ENCODE measurements at regions not wholly inside any gene's neighbourhood (a gene's known extent, or its start where the extent isn't known, plus 50 kb on each side); places are given as distances from the start of the nearest gene placed in this dataset.

DNA sequence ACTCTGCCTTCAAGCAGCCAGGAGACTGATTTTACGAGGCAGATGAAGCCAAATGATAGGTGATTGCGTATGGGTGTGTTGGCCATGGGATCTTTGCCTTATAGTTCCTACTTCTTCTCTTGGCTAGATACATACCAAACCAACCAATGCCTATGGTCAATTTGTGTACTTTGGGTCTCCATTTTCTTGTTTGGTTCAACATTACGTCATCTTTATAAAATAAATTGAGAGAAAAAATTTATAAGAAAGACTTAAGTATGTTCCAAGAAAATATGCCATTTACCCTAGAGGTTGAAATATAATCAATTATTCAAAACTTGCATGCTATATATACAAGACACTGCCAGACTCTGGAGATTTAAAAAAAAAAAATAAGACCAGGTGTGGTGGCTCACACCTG lies 150.9 kb downstream of the SP3 start:
- Histone ChIP-seq H3K27ac (no peak overlapping the region), H3K9me3 (no peaks in the 10 kb centered on the region), H3K36me3 (no peaks in the 10 kb centered on the region), H3K27me3 (no peaks in the 10 kb centered on the region), H3K4me3 (no peak overlapping the region), H3K4me1 (no peaks in the 10 kb centered on the region)
- no peak for DNase-seq
- TF ChIP-seq, protein P1, sequence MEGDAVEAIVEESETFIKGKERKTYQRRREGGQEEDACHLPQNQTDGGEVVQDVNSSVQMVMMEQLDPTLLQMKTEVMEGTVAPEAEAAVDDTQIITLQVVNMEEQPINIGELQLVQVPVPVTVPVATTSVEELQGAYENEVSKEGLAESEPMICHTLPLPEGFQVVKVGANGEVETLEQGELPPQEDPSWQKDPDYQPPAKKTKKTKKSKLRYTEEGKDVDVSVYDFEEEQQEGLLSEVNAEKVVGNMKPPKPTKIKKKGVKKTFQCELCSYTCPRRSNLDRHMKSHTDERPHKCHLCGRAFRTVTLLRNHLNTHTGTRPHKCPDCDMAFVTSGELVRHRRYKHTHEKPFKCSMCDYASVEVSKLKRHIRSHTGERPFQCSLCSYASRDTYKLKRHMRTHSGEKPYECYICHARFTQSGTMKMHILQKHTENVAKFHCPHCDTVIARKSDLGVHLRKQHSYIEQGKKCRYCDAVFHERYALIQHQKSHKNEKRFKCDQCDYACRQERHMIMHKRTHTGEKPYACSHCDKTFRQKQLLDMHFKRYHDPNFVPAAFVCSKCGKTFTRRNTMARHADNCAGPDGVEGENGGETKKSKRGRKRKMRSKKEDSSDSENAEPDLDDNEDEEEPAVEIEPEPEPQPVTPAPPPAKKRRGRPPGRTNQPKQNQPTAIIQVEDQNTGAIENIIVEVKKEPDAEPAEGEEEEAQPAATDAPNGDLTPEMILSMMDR (IDR thresholded peaks at IDR 0.05) = no peak
- TF ChIP-seq POLR2AphosphoS5 (IDR thresholded peaks at IDR 0.05) = no peak
- WGBS, 5 donors = 65 to 92% (median 88%) methylated on average over 3 of the region's 3 CpGs
- intact Hi-C loops (cut with DNase I; ENCODE audit: low total_unique reads) = no loop called here

DNA sequence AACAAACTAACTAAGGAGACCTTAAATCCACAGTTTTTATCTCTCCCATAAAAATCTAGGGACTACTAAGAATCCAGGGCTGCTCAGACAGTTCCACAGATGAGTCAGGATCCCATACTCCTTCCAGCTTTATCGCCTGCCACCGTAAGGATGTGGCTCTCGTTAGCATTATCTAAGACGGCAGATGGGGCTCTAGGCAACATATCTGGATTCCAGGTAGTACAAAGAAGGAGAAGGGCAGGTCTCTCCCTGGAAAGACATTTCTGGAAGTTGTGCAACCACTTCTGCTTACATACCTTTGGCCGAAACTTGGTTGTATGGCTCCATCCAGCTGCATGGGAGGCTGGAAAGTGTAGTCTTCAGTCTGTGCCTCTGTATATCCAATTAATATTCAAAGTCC lies 149.4 kb downstream of the SP3 start:
- Histone ChIP-seq H3K4me1 (no peaks in the 10 kb centered on the region), H3K27ac (no peak overlapping the region), H3K9me3 (no peaks in the 10 kb centered on the region), H3K36me3 (no peaks in the 10 kb centered on the region), H3K4me3 (no peak overlapping the region), H3K27me3 (no peaks in the 10 kb centered on the region)
- no peak for TF ChIP-seq POLR2AphosphoS5 (IDR thresholded peaks at IDR 0.05)
- TF ChIP-seq EP300 (IDR thresholded peaks at IDR 0.05) = no peak
- no peak for TF ChIP-seq POLR2A (IDR thresholded peaks at IDR 0.05)
- TF ChIP-seq, protein P1 (IDR thresholded peaks at IDR 0.05) = no peak
- intact Hi-C loops (cut with DNase I; ENCODE audit: low total_unique reads) = no loop called here
- DNase-seq = no peak
- 81 to 95% (median 89%) methylated on average over 5 of the region's 5 CpGs for WGBS, 5 donors

- intact Hi-C loops (cut with DNase I; ENCODE audit: low total_unique reads) = no loop called here
- Histone ChIP-seq H3K27ac (no peak overlapping the region), H3K4me1 (no peaks in the 10 kb centered on the region), H3K27me3 (peaks cover 0 to 12% (median 0%) of the 10 kb centered on the region in 3 donors), H3K4me3 (no peak overlapping the region), H3K9me3 (no peaks in the 10 kb centered on the region), H3K36me3 (no peaks in the 10 kb centered on the region)
- WGBS, 5 donors = 71 to 91% (median 87%) methylated on average over 4 of the region's 4 CpGs
- no peak for DNase-seq
- TF ChIP-seq POLR2AphosphoS5 (IDR thresholded peaks at IDR 0.05) (no peak), POLR2A (IDR thresholded peaks at IDR 0.05) (no peak), EP300 (IDR thresholded peaks at IDR 0.05) (no peak)
These were observed 147.6 kb downstream of the SP3 start for GRCh38 chr2:173817582-173817981.

- Histone ChIP-seq H3K4me3 (no peak overlapping the region), H3K27ac (no peak overlapping the region), H3K36me3 (no peaks in the 10 kb centered on the region), H3K9me3 (no peaks in the 10 kb centered on the region), H3K4me1 (no peaks in the 10 kb centered on the region), H3K27me3 (peaks cover 0 to 19% (median 0%) of the 10 kb centered on the region in 3 donors)
- 90 to 92% (median 91%) methylated on average over 4 of the region's 4 CpGs for WGBS, 5 donors
- TF ChIP-seq POLR2A (IDR thresholded peaks at IDR 0.05) (no peak), EP300 (IDR thresholded peaks at IDR 0.05) (no peak), POLR2AphosphoS5 (IDR thresholded peaks at IDR 0.05) (no peak)
- TF ChIP-seq, protein P1 (IDR thresholded peaks at IDR 0.05) = no peak
- intact Hi-C loops (cut with DNase I; ENCODE audit: low total_unique reads) = no loop called here
- DNase-seq = no peak
These were observed 146.9 kb downstream of the SP3 start for GRCh38 chr2:173818285-173818684.

DNA sequence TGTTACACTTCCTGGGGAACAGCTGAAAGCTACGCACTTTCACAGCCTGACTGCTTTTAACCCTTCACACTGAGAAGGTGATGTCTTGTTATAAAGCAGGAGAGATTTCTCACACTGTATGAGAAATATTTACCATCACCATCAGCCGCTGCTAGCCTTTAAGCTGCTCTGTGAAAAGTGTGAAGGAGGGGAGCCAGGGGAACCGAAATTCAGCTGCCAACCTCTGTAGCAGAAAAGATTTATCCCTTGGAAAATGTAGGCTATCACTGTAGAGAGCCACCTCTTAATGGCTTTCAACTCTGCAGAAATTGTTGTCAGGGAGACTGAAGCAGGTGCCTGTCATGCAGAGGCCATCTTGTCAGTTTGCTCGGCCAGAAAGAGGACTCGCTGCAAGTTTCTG lies 145.3 kb downstream of the SP3 start:
- 69 to 83% (median 75%) methylated on average over 5 of the region's 5 CpGs for WGBS, 5 donors
- H3K9me3 ChIP-seq = no peaks in the 10 kb centered on the region
- TF ChIP-seq POLR2A (IDR thresholded peaks at IDR 0.05) (no peak), POLR2AphosphoS5 (IDR thresholded peaks at IDR 0.05) (no peak), EP300 (IDR thresholded peaks at IDR 0.05) (no peak)
- TF ChIP-seq, protein P1 (IDR thresholded peaks at IDR 0.05) = no peak
- H3K4me3 ChIP-seq = no peak overlapping the region
- no peaks in the 10 kb centered on the region for H3K36me3 ChIP-seq
- H3K4me1 ChIP-seq = no peaks in the 10 kb centered on the region
- no peak for DNase-seq
- H3K27me3 ChIP-seq = peaks cover 0 to 20% (median 0%) of the 10 kb centered on the region in 3 donors
- H3K27ac ChIP-seq = no peak overlapping the region
- intact Hi-C loops (cut with DNase I; ENCODE audit: low total_unique reads) = no loop called here

Measured in stomach (tissue), 8 donors.